Neural progenitor cell (in vitro differentiated cells): ENCODE measurements at regions not wholly inside any gene's neighbourhood (a gene's known extent, or its start where the extent isn't known, plus 50 kb on each side); places are given as distances from the start of the nearest gene placed in this dataset.
"Not testable (repeated sequence)": the region's sequence is repeated elsewhere in the genome, so short reads cannot be mapped to it uniquely, and the experiment has no call there.

Experiments used
- EZH2 ChIP-seq: fragments of 200-600 bp; sonication (generic); IDR thresholded peaks from 2 replicates; pipeline ENCODE4 v1.6.1; 2017; ENCODE audit warnings: antibody characterized with exemption, mild to moderate bottlenecking, moderate library complexity
- EZH2phosphoT487 ChIP-seq: fragments of 200-600 bp; sonication (generic); IDR thresholded peaks from 2 replicates; pipeline ENCODE4 v1.6.1; 2017; ENCODE audit warnings: antibody characterized with exemption
- TF ChIP-seq, protein P1 (sequence below): fragments of 200-600 bp; sonication (generic); IDR thresholded peaks from 2 replicates; pipeline ENCODE4 v1.5.1; 2017; ENCODE audit warnings: antibody characterized with exemption, mild to moderate bottlenecking

DNA sequence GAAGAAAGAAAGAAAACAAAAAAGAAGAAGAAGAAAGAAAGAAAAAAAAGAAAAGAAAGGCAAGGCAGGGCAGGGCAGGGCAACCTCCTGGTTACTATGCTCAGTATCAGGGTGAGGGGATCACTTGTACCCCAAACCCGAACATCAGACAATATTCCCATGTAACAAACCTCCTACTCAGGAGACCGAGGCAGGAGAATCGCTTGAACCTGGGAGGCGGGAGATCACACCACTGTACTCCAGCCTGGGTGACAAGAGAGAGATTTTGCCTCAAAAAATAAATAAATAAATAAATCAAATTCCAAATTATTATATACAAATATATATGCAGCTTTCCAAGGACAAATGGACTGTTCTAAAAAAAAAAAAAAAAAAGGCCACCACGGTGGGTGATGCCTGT lies 138.8 kb upstream of the TPTE start:
- TF ChIP-seq, protein P1, sequence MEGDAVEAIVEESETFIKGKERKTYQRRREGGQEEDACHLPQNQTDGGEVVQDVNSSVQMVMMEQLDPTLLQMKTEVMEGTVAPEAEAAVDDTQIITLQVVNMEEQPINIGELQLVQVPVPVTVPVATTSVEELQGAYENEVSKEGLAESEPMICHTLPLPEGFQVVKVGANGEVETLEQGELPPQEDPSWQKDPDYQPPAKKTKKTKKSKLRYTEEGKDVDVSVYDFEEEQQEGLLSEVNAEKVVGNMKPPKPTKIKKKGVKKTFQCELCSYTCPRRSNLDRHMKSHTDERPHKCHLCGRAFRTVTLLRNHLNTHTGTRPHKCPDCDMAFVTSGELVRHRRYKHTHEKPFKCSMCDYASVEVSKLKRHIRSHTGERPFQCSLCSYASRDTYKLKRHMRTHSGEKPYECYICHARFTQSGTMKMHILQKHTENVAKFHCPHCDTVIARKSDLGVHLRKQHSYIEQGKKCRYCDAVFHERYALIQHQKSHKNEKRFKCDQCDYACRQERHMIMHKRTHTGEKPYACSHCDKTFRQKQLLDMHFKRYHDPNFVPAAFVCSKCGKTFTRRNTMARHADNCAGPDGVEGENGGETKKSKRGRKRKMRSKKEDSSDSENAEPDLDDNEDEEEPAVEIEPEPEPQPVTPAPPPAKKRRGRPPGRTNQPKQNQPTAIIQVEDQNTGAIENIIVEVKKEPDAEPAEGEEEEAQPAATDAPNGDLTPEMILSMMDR = not testable (repeated sequence)
- not testable (repeated sequence) for TF ChIP-seq EZH2, EZH2phosphoT487
